ENCODE measurements at regions not wholly inside any gene's neighbourhood (a gene's known extent, or its start where the extent isn't known, plus 50 kb on each side); places are given as distances from the start of the nearest gene placed in this dataset.

GRCh38 chr7:49150486-49150885, 226.1 kb downstream of the CDC14C start:
- H3K27ac ChIP-seq (ENCODE audit: low read length), result no peak overlapping the region
- WGBS (ENCODE audit: insufficient coverage, insufficient read length), result no CpG with 5 or more reads among the region's 3 CpGs
- no peaks in the 10 kb centered on the region for H3K4me1 ChIP-seq (ENCODE audit: control insufficient read depth, insufficient read depth, low read length)

DNA sequence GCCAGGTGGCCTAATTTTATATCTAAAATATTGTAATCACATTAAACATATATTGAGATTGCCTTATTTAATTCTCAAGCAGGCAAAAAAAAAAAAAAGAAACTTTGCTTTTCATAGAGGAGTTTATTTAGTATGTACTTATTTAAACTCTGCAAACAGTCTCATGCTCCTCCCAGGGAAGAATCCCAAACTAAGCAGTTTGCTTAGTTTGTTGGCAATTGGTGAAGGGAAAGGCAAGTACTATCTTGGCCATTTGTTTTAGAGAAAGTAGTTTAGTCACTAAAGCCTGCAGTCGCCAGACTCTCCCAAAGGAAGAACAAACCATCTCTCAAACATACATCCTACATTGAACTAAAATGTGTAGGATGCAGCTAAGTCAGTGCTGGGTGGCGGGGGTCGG, 226.8 kb downstream of the CDC14C start:
- Histone ChIP-seq H3K36me3 (ENCODE audit: control insufficient read depth, insufficient read depth, low read length) (no peaks in the 10 kb centered on the region), H3K9me3 (ENCODE audit: control insufficient read depth, insufficient read depth, low read length) (no peaks in the 10 kb centered on the region)

More at GRCh38 chr7:49150486-49150885, 226.1 kb downstream of the CDC14C start:
- Histone ChIP-seq H3K9me3 (ENCODE audit: control insufficient read depth, insufficient read depth, low read length) (no peaks in the 10 kb centered on the region), H3K27me3 (ENCODE audit: control insufficient read depth, insufficient read depth, low read length) (no peaks in the 10 kb centered on the region), H3K36me3 (ENCODE audit: control insufficient read depth, insufficient read depth, low read length) (no peaks in the 10 kb centered on the region), H3K4me3 (ENCODE audit: low read length) (no peak overlapping the region)
- no peak for DNase-seq (ENCODE audit: low read depth, low spot score)

DNA sequence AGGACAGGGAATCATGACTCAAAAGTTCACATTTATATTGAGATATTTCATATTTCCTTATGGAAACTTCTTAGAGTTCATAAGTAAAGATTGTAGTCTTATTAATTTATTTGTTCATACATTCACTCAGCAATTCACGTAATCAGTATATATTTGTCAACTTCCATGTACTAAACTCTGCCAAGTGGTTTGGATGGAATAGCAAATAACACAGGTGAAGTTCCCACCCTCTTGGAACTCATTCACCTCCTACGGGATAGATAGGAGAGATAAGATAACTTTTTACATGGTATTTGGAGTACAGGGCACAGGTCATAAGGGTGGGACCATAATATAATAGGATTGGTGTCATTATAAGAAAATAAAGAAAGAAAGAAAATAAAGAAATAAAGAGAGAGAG, 234.0 kb downstream of the CDC14C start:
- H3K36me3 ChIP-seq (ENCODE audit: control insufficient read depth, insufficient read depth, low read length), result no peaks in the 10 kb centered on the region

More for the DNA sequence above, 226.8 kb downstream of the CDC14C start:
- H3K27me3 ChIP-seq (ENCODE audit: control insufficient read depth, insufficient read depth, low read length), result no peaks in the 10 kb centered on the region
- WGBS (ENCODE audit: insufficient coverage, insufficient read length), result no CpG with 5 or more reads among the region's 3 CpGs
- no peak for DNase-seq (ENCODE audit: low read depth, low spot score)
- H3K4me1 ChIP-seq (ENCODE audit: control insufficient read depth, insufficient read depth, low read length), result no peaks in the 10 kb centered on the region
- H3K4me3 ChIP-seq (ENCODE audit: low read length), result no peak overlapping the region
- H3K27ac ChIP-seq (ENCODE audit: low read length), result no peak overlapping the region

DNA sequence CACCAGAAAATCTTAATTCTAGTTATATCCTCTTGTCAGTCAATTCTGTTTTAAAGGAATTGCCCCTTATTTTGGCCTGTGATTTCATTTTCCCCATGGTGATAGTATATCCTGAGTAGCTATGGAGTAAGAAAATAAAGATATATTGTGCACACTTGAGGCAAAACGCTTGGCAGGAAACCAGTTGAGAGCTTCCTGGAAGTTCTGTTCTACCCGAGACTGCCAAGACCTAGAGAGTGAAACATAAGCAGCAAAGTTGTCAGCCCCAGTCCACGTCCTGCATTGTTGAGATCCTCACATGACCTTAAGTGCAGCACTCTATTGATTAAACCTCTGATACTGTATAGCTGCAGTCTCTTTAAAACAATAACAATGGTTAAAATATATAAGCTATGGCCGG, 235.2 kb downstream of the CDC14C start:
- no CpG with 5 or more reads among the region's 4 CpGs for WGBS (ENCODE audit: insufficient coverage, insufficient read length)
- H3K27ac ChIP-seq (ENCODE audit: low read length), result no peak overlapping the region
- no peak for DNase-seq (ENCODE audit: low read depth, low spot score)

More for the DNA sequence above, 234.0 kb downstream of the CDC14C start:
- Histone ChIP-seq H3K4me1 (ENCODE audit: control insufficient read depth, insufficient read depth, low read length) (no peaks in the 10 kb centered on the region), H3K9me3 (ENCODE audit: control insufficient read depth, insufficient read depth, low read length) (no peaks in the 10 kb centered on the region), H3K4me3 (ENCODE audit: low read length) (no peak overlapping the region), H3K27ac (ENCODE audit: low read length) (no peak overlapping the region), H3K27me3 (ENCODE audit: control insufficient read depth, insufficient read depth, low read length) (no peaks in the 10 kb centered on the region)
- no CpG with 5 or more reads among the region's 2 CpGs for WGBS (ENCODE audit: insufficient coverage, insufficient read length)
- DNase-seq (ENCODE audit: low read depth, low spot score), result no peak

DNA sequence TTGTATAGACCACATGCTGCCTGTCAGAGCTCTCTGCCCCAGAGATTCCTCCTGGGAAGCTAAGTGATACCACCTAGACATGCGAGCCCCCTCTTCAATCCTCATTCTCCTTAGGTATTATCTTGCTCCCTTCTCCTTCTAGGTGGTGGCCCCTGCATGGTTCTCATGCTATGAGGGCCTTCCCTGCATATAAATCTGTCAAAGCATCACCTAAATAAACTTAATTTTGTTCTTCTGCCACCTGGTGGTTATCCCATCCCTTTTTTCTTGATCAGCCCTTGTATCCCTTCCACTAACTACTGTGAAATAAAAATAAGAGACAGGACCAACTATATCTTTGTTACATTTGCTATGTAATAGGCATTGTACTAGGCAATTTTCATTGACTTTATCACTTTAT, 242.1 kb downstream of the CDC14C start:
- Histone ChIP-seq H3K27ac (ENCODE audit: low read length) (no peak overlapping the region), H3K36me3 (ENCODE audit: control insufficient read depth, insufficient read depth, low read length) (no peaks in the 10 kb centered on the region), H3K27me3 (ENCODE audit: control insufficient read depth, insufficient read depth, low read length) (no peaks in the 10 kb centered on the region), H3K4me3 (ENCODE audit: low read length) (no peak overlapping the region), H3K4me1 (ENCODE audit: control insufficient read depth, insufficient read depth, low read length) (no peaks in the 10 kb centered on the region), H3K9me3 (ENCODE audit: control insufficient read depth, insufficient read depth, low read length) (no peaks in the 10 kb centered on the region)
- peak; percentile 35 for DNase-seq (ENCODE audit: low read depth, low spot score)
- no CpG with 5 or more reads among the region's 1 CpG for WGBS (ENCODE audit: insufficient coverage, insufficient read length)

More for the DNA sequence above, 235.2 kb downstream of the CDC14C start:
- H3K9me3 ChIP-seq (ENCODE audit: control insufficient read depth, insufficient read depth, low read length), result no peaks in the 10 kb centered on the region
- H3K4me3 ChIP-seq (ENCODE audit: low read length), result no peak overlapping the region
- no peaks in the 10 kb centered on the region for H3K4me1 ChIP-seq (ENCODE audit: control insufficient read depth, insufficient read depth, low read length)
- H3K36me3 ChIP-seq (ENCODE audit: control insufficient read depth, insufficient read depth, low read length), result no peaks in the 10 kb centered on the region
- no peaks in the 10 kb centered on the region for H3K27me3 ChIP-seq (ENCODE audit: control insufficient read depth, insufficient read depth, low read length)

- no peaks in the 10 kb centered on the region for H3K27me3 ChIP-seq (ENCODE audit: control insufficient read depth, insufficient read depth, low read length)
- H3K27ac ChIP-seq (ENCODE audit: low read length), result no peak overlapping the region
- no peaks in the 10 kb centered on the region for H3K36me3 ChIP-seq (ENCODE audit: control insufficient read depth, insufficient read depth, low read length)
- no CpG with 5 or more reads among the region's 1 CpG for WGBS (ENCODE audit: insufficient coverage, insufficient read length)
- no peak for DNase-seq (ENCODE audit: low read depth, low spot score)
- H3K4me3 ChIP-seq (ENCODE audit: low read length), result no peak overlapping the region
- H3K9me3 ChIP-seq (ENCODE audit: control insufficient read depth, insufficient read depth, low read length), result no peaks in the 10 kb centered on the region
- no peaks in the 10 kb centered on the region for H3K4me1 ChIP-seq (ENCODE audit: control insufficient read depth, insufficient read depth, low read length)
These were observed 248.3 kb downstream of the CDC14C start for GRCh38 chr7:49172639-49173038.

GRCh38 chr7:49174396-49174795, 250.0 kb downstream of the CDC14C start:
- no peak for DNase-seq (ENCODE audit: low read depth, low spot score)
- Histone ChIP-seq H3K4me3 (ENCODE audit: low read length) (no peak overlapping the region), H3K36me3 (ENCODE audit: control insufficient read depth, insufficient read depth, low read length) (no peaks in the 10 kb centered on the region), H3K27me3 (ENCODE audit: control insufficient read depth, insufficient read depth, low read length) (no peaks in the 10 kb centered on the region), H3K27ac (ENCODE audit: low read length) (no peak overlapping the region), H3K4me1 (ENCODE audit: control insufficient read depth, insufficient read depth, low read length) (no peaks in the 10 kb centered on the region), H3K9me3 (ENCODE audit: control insufficient read depth, insufficient read depth, low read length) (no peaks in the 10 kb centered on the region)
- 100% methylated on average over 1 of the region's 2 CpGs for WGBS (ENCODE audit: insufficient coverage, insufficient read length)

- no peak overlapping the region for H3K27ac ChIP-seq (ENCODE audit: low read length)
- no peaks in the 10 kb centered on the region for H3K27me3 ChIP-seq (ENCODE audit: control insufficient read depth, insufficient read depth, low read length)
- peak; percentile 16 for DNase-seq (ENCODE audit: low read depth, low spot score)
- no peaks in the 10 kb centered on the region for H3K4me1 ChIP-seq (ENCODE audit: control insufficient read depth, insufficient read depth, low read length)
- H3K9me3 ChIP-seq (ENCODE audit: control insufficient read depth, insufficient read depth, low read length), result no peaks in the 10 kb centered on the region
- no CpG with 5 or more reads among the region's 3 CpGs for WGBS (ENCODE audit: insufficient coverage, insufficient read length)
- H3K4me3 ChIP-seq (ENCODE audit: low read length), result no peak overlapping the region
- H3K36me3 ChIP-seq (ENCODE audit: control insufficient read depth, insufficient read depth, low read length), result no peaks in the 10 kb centered on the region
These were observed 263.4 kb downstream of the CDC14C start for GRCh38 chr7:49187543-49188268.

DNA sequence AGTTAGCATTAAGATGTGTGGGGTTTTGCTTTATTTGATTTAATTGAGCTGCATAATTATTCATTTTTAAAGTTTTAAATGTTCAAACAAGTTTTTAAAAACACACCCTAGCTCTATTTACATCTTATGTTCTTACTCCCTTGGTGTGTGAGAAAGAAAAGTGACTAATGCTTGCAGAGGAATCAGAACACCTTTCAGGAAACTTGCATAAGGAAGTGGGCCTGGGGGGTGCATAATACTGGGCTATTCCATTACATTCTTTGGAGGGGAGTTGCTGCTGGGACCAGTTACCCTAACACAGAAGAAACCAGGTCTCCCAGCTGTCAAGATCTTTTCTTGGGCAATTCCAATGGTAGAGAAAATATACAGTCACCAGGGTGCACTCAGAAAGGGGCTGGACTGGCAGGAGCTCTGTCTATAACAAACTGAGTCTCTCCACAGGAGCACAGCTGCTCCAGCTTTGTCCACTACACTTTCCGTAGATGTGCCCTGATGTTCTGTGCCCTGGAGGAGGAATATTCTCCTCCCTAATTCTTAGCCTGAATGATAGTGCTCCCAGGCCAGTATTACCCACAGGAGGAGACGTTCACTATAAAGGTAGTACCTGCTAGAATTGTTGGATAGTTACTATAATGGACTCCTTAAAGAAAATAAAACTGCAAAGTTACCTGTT, 304.2 kb downstream of the CDC14C start:
- Histone ChIP-seq H3K27me3 (ENCODE audit: control insufficient read depth, insufficient read depth, low read length) (no peaks in the 10 kb centered on the region), H3K36me3 (ENCODE audit: control insufficient read depth, insufficient read depth, low read length) (no peaks in the 10 kb centered on the region), H3K4me1 (ENCODE audit: control insufficient read depth, insufficient read depth, low read length) (no peaks in the 10 kb centered on the region), H3K27ac (ENCODE audit: low read length) (no peak overlapping the region), H3K9me3 (ENCODE audit: control insufficient read depth, insufficient read depth, low read length) (no peaks in the 10 kb centered on the region), H3K4me3 (ENCODE audit: low read length) (no peak overlapping the region)
- no peak for DNase-seq (ENCODE audit: low read depth, low spot score)
- no CpG with 5 or more reads among the region's 2 CpGs for WGBS (ENCODE audit: insufficient coverage, insufficient read length)

DNA sequence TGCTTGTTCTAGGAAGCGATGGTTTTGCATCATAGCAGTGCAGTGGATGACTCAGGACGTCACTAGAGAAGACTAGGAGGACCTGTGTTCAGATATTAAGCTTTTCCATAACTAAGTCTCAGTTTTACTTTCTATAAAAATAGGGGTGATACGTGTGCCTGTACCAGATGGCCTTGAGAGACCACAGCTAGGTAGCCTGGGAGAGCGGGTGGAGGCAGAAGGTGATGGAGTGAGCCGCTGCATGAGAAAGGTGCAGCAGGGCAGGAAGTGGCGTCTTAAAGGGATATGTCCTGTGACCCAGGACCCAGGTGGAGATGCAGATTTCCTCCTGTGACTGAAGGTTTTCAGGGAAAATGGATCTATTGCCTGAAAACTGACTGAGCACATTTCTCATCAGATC, 304.9 kb downstream of the CDC14C start:
- Histone ChIP-seq H3K9me3 (ENCODE audit: control insufficient read depth, insufficient read depth, low read length) (no peaks in the 10 kb centered on the region), H3K4me1 (ENCODE audit: control insufficient read depth, insufficient read depth, low read length) (no peaks in the 10 kb centered on the region), H3K4me3 (ENCODE audit: low read length) (no peak overlapping the region), H3K36me3 (ENCODE audit: control insufficient read depth, insufficient read depth, low read length) (no peaks in the 10 kb centered on the region), H3K27me3 (ENCODE audit: control insufficient read depth, insufficient read depth, low read length) (no peaks in the 10 kb centered on the region), H3K27ac (ENCODE audit: low read length) (no peak overlapping the region)
- no peak for DNase-seq (ENCODE audit: low read depth, low spot score)
- no CpG with 5 or more reads among the region's 6 CpGs for WGBS (ENCODE audit: insufficient coverage, insufficient read length)
